Embryonic facial prominence (tissue), 1 donor: ENCODE measurements at regions not wholly inside any gene's neighbourhood (a gene's known extent, or its start where the extent isn't known, plus 50 kb on each side); places are given as distances from the start of the nearest gene placed in this dataset.
"Not testable (repeated sequence)": the region's sequence is repeated elsewhere in the genome, so short reads cannot be mapped to it uniquely, and the experiment has no call there.

Experiments
- DNase-seq: peaks from one replicate; pipeline ENCODE4 v3.0.0-alpha.2; 2016; ENCODE audit errors: extremely low spot score

- no peak for DNase-seq
These were observed 165.5 kb upstream of the NFIA start for GRCh38 chr1:60916906-60917305.

GRCh38 chr1:60916199-60916598 is 166.2 kb upstream of the NFIA start:
- no peak for DNase-seq

- DNase-seq = no peak
These were observed 166.9 kb upstream of the NFIA start for GRCh38 chr1:60915441-60915840.

- no peak for DNase-seq
These were observed 167.4 kb upstream of the NFIA start for GRCh38 chr1:60914982-60915381.

GRCh38 chr1:60913708-60914107 is 168.7 kb upstream of the NFIA start:
- not testable (repeated sequence) for DNase-seq

- DNase-seq = no peak
These were observed 169.3 kb upstream of the NFIA start for GRCh38 chr1:60913039-60913438.

GRCh38 chr1:60911966-60912697 is 170.2 kb upstream of the NFIA start:
- DNase-seq = no peak

GRCh38 chr1:60908159-60908558 is 174.2 kb upstream of the NFIA start:
- no peak for DNase-seq

GRCh38 chr1:60906526-60906925 is 175.8 kb upstream of the NFIA start:
- DNase-seq = no peak

GRCh38 chr1:60906039-60906438 is 176.3 kb upstream of the NFIA start:
- no peak for DNase-seq

- no peak for DNase-seq
These were observed 178.1 kb upstream of the NFIA start for GRCh38 chr1:60904099-60904851.

GRCh38 chr1:60903591-60903990 is 178.8 kb upstream of the NFIA start:
- no peak for DNase-seq

- no peak for DNase-seq
These were observed 182.9 kb upstream of the NFIA start for GRCh38 chr1:60899464-60899863.

- no peak for DNase-seq
These were observed 183.4 kb upstream of the NFIA start for GRCh38 chr1:60898987-60899386.

GRCh38 chr1:60898413-60898812 is 183.9 kb upstream of the NFIA start:
- no peak for DNase-seq

- no peak for DNase-seq
These were observed 185.5 kb upstream of the NFIA start for GRCh38 chr1:60896701-60897363.

GRCh38 chr1:60895701-60896100 is 186.7 kb upstream of the NFIA start:
- no peak for DNase-seq

GRCh38 chr1:60895252-60895651 is 187.1 kb upstream of the NFIA start:
- DNase-seq = no peak

- DNase-seq = no peak
These were observed 187.6 kb upstream of the NFIA start for GRCh38 chr1:60894741-60895140.

GRCh38 chr1:60894130-60894529 is 188.2 kb upstream of the NFIA start:
- DNase-seq = no peak

- DNase-seq = no peak
These were observed 189.0 kb upstream of the NFIA start for GRCh38 chr1:60893136-60893930.

GRCh38 chr1:60891765-60892164 is 190.6 kb upstream of the NFIA start:
- no peak for DNase-seq
